SK-N-SH (cell line): ENCODE measurements at regions not wholly inside any gene's neighbourhood (a gene's known extent, or its start where the extent isn't known, plus 50 kb on each side); places are given as distances from the start of the nearest gene placed in this dataset.

Experiments used
- CTCF ChIA-PET: fragments of 300-600, 350-600 bp; formaldehyde crosslinking; extraction: SDS; loops from one replicate; lab custom pipeline; 2021; lab: Yijun Ruan, JAX
- POLR2A ChIA-PET: fragments of 350-600 bp; sonication (Branson Sonifier 250); formaldehyde crosslinking; extraction: SDS; loops from one replicate; lab custom pipeline; 2020; ENCODE audit warnings: antibody characterized with exemption, inconsistent platforms; lab: Yijun Ruan, JAX
- DNase-seq: peaks from one replicate; pipeline ENCODE4 v3.0.0; 2012
- H2AFZ ChIP-seq: fragments of 200-600 bp; sonication (generic); 2 replicates; pipeline ENCODE4 v1.8.1; 2016; ENCODE audit warnings: antibody characterized with exemption, mild to moderate bottlenecking, low read depth
- H3F3A ChIP-seq: fragments of 200-600 bp; sonication (generic); replicated peaks from 2 replicates; pipeline ENCODE3; 2016; ENCODE audit warnings: antibody characterized with exemption, mild to moderate bottlenecking; ENCODE audit not compliant: insufficient read depth
- H3K27ac ChIP-seq, 2 experiments: fragments of 200-500 bp in 1 of 2; fragments of 200-600 bp in 1 of 2; sonication (Bioruptor generic) in 1 of 2; sonication (generic), shearing (Covaris generic) in 1 of 2; 2 replicates each; pipeline versions ENCODE4 v1.5.1 to v1.6.1; 2014 to 2016; ENCODE audit warnings: low read depth in 2 of 2, inconsistent platforms in 1 of 2, low read length in 1 of 2, mild to moderate bottlenecking in 1 of 2, mixed read lengths in 1 of 2
- H3K27me3 ChIP-seq: fragments of 200-600 bp; sonication (generic), shearing (Covaris generic); 2 replicates; pipeline ENCODE4 v1.6.1; 2016; ENCODE audit warnings: mixed run types; ENCODE audit not compliant: insufficient read depth
- H3K36me3 ChIP-seq, 2 experiments: fragments of 200-500 bp in 1 of 2; fragments of 200-600 bp in 1 of 2; sonication (Bioruptor generic) in 1 of 2; sonication (generic) in 1 of 2; replicated peaks in 1 of 2; 2 replicates each; pipeline versions ENCODE3 to v1.5.1; 2014 to 2016; ENCODE audit warnings: low read length in 1 of 2, mild to moderate bottlenecking in 1 of 2; ENCODE audit not compliant: insufficient read depth in 2 of 2, control insufficient read depth in 1 of 2
- H3K4me1 ChIP-seq, 2 experiments: fragments of 200-500 bp in 1 of 2; fragments of 200-600 bp in 1 of 2; sonication (Bioruptor generic) in 1 of 2; sonication (generic), shearing (Covaris generic) in 1 of 2; 2 replicates each; pipeline versions ENCODE4 v1.5.1 to v1.6.1; 2014 to 2016; ENCODE audit warnings: low read depth in 1 of 2, low read length in 1 of 2, mixed run types in 1 of 2; ENCODE audit not compliant: insufficient read depth in 2 of 2, control insufficient read depth in 1 of 2
- H3K4me2 ChIP-seq: fragments of 200-600 bp; sonication (generic), shearing (Covaris generic); 2 replicates; pipeline ENCODE4 v1.6.1; 2017; ENCODE audit warnings: mixed run types
- H3K4me3 ChIP-seq, 2 experiments: fragments of 200-500 bp in 1 of 2; fragments of 200-600 bp in 1 of 2; sonication (Bioruptor generic) in 1 of 2; sonication (generic), shearing (Covaris generic) in 1 of 2; 2 replicates each; pipeline versions ENCODE4 v1.5.1 to v1.8.1; 2014 to 2016; ENCODE audit warnings: low read depth in 2 of 2, inconsistent platforms in 1 of 2, low read length in 1 of 2, mild to moderate bottlenecking in 1 of 2, mixed read lengths in 1 of 2, moderate library complexity in 1 of 2
- H3K79me2 ChIP-seq: fragments of 200-600 bp; sonication (generic); 2 replicates; pipeline ENCODE4 v1.8.1; 2017; ENCODE audit warnings: mild to moderate bottlenecking; ENCODE audit not compliant: insufficient read depth
- H3K9ac ChIP-seq: fragments of 200-600 bp; sonication (generic); 2 replicates; pipeline ENCODE4 v1.6.1; 2017; ENCODE audit warnings: mixed run types
- H3K9me2 ChIP-seq: fragments of 200-600 bp; sonication (generic); 2 replicates; pipeline ENCODE4 v1.6.1; 2017; ENCODE audit warnings: mixed run types
- H3K9me3 ChIP-seq: fragments of 200-600 bp; sonication (generic); 2 replicates; pipeline ENCODE4 v1.6.1; 2017; ENCODE audit warnings: mixed run types, mild to moderate bottlenecking, moderate library complexity
- H4K20me1 ChIP-seq: fragments of 200-600 bp; sonication (generic); 2 replicates; pipeline ENCODE4 v1.6.1; 2017; ENCODE audit warnings: mild to moderate bottlenecking, mixed run types; ENCODE audit not compliant: insufficient read depth
- CHD2 ChIP-seq: fragments of 150-350 bp; IDR thresholded peaks from 2 replicates; pipeline ENCODE4 v1.6.1; 2018; ENCODE audit warnings: low read length; ENCODE audit not compliant: partially characterized antibody
- EP300 ChIP-seq, 2 experiments: IDR thresholded peaks; 2 replicates each; pipeline versions ENCODE4 v1.4.0 to v1.6.1; 2012; ENCODE audit warnings: borderline replicate concordance in 1 of 2, low read depth in 1 of 2, low read length in 1 of 2
- EZH2phosphoT487 ChIP-seq: fragments of 200-600 bp; sonication (generic); IDR thresholded peaks from 2 replicates; pipeline ENCODE4 v1.6.1; 2017; ENCODE audit warnings: low read depth, mixed run types, mild to moderate bottlenecking, antibody characterized with exemption, moderate library complexity, borderline replicate concordance
- FOSL2 ChIP-seq: IDR thresholded peaks from 2 replicates; pipeline ENCODE4 v1.4.0; 2012; ENCODE audit warnings: low read depth, mild to moderate bottlenecking, moderate library complexity, borderline replicate concordance
- FOXJ3 ChIP-seq: sonication (generic); formaldehyde crosslinking; IDR thresholded peaks from 2 replicates; pipeline ENCODE4 v1.5.1; 2020; ENCODE audit warnings: mild to moderate bottlenecking, missing genetic modification reagents
- FOXM1 ChIP-seq: IDR thresholded peaks from 2 replicates; pipeline ENCODE4 v1.4.0; 2012; ENCODE audit warnings: low read depth, mild to moderate bottlenecking
- GABPA ChIP-seq: IDR thresholded peaks from 2 replicates; pipeline ENCODE4 v1.4.0; 2012; ENCODE audit warnings: low read depth, mild to moderate bottlenecking
- MAX ChIP-seq: IDR thresholded peaks from 2 replicates; pipeline ENCODE4 v1.4.0; 2012; ENCODE audit warnings: low read depth
- MEF2A ChIP-seq: IDR thresholded peaks from 2 replicates; pipeline ENCODE4 v1.4.0; 2012; ENCODE audit warnings: low read depth, borderline replicate concordance
- MXI1 ChIP-seq: IDR thresholded peaks from 2 replicates; pipeline ENCODE4 v1.6.1; 2012; ENCODE audit warnings: mild to moderate bottlenecking, low read depth, low read length, improper control_type of control experiment
- NRF1 ChIP-seq: IDR thresholded peaks from 2 replicates; pipeline ENCODE4 v1.6.1; 2012; ENCODE audit warnings: low read depth, mild to moderate bottlenecking, low read length
- POLR2AphosphoS5 ChIP-seq: IDR thresholded peaks from 2 replicates; pipeline ENCODE4 v1.6.1; 2012; ENCODE audit warnings: low read depth, low read length
- RAD21 ChIP-seq: IDR thresholded peaks from 2 replicates; pipeline ENCODE4 v1.6.1; 2012; ENCODE audit warnings: mild to moderate bottlenecking, low read length
- RCOR1 ChIP-seq: fragments of 150-350 bp; IDR thresholded peaks from 2 replicates; pipeline ENCODE4 v1.6.1; 2017; ENCODE audit warnings: antibody characterized with exemption, low read length
- RXRA ChIP-seq: IDR thresholded peaks from 2 replicates; pipeline ENCODE4 v1.4.0; 2012; ENCODE audit warnings: low read depth, mild to moderate bottlenecking, borderline replicate concordance
- SIN3A ChIP-seq: IDR thresholded peaks from 2 replicates; pipeline ENCODE4 v1.6.1; 2012; ENCODE audit warnings: low read depth, mild to moderate bottlenecking, low read length, moderate library complexity, borderline replicate concordance
- TEAD4 ChIP-seq: IDR thresholded peaks from 2 replicates; pipeline ENCODE4 v1.4.0; 2012; ENCODE audit warnings: mild to moderate bottlenecking, borderline replicate concordance; ENCODE audit not compliant: insufficient read depth
- YY1 ChIP-seq: IDR thresholded peaks from 2 replicates; pipeline ENCODE4 v1.4.0; 2012; ENCODE audit warnings: low read depth, mild to moderate bottlenecking
- WGBS: methylation state at CpG from one replicate; pipeline ENCODE4 v1.1.6; 2017; ENCODE audit warnings: low lambda C conversion rate; 5-methylcytosine and 5-hydroxymethylcytosine counted together
- TF ChIP-seq, protein P1 (sequence below): fragments of 150-350 bp; IDR thresholded peaks from 2 replicates; pipeline ENCODE4 v1.6.1; 2016; ENCODE audit warnings: mild to moderate bottlenecking, low read depth, low read length
- TF ChIP-seq, protein P2 (sequence below): fragments of 200-600 bp; sonication (generic); IDR thresholded peaks from 2 replicates; pipeline ENCODE4 v1.6.1; 2017; ENCODE audit warnings: antibody characterized with exemption, mild to moderate bottlenecking, moderate library complexity

DNA sequence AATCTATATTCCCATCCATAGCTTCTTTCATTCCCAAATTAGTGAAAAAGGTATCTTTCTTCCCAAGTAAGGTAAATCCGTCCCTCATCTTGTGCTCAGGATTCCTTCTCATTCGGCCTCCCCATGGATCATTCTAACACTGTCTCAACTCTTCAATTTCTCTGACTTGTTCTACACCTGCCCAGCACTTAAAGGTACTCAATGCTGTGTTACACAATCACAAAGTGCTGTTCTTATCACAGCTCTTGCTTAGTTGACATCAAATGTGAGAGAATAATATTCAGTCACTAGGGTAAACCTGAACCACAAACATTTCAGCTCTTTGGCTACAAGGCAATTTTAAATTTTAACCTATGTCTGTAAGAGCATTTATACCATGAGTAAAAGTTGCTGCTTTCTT is 94.8 kb downstream of the DIRAS3 start:
- H2AFZ ChIP-seq, result no peak overlapping the region
- POLR2A ChIA-PET, result no interaction called here

DNA sequence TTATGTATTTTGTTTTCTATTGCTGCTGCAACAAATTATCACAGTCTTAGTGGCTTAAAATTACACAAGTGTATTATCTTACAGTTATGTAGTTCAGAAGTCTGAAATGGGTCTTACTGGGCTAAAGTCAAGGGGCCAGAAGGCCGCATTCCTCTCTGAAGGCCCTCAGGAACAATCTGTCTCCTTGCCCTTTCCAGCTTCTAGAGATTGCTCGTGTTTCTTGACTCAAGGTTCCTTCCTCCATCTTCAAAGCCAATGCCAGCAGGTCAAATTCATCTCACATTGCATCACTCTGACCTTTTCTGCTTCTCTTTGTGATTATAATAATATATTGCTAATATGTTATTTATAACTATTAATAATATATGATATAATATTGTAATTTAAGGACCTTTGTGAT is 97.1 kb downstream of the DIRAS3 start:
- TF ChIP-seq SIN3A (no peak), EZH2phosphoT487 (no peak), YY1 (no peak), TEAD4 (no peak), NRF1 (no peak), CHD2 (no peak), RAD21 (no peak), MEF2A (no peak)
- TF ChIP-seq, all 33 proteins: peak for 0
- Histone ChIP-seq H3K4me2 (no peak overlapping the region), H3K9ac (no peak overlapping the region), H3F3A (peaks cover 6% of the 10 kb centered on the region), H3K9me2 (no peaks in the 10 kb centered on the region), H3K9me3 (no peaks in the 10 kb centered on the region), H3K79me2 (no peaks in the 10 kb centered on the region), H3K36me3 (no peaks in the 10 kb centered on the region), H3K4me1 (peaks cover 9 to 11% of the 10 kb centered on the region in 2 experiments; a peak in 3 of 4 replicates), H3K27ac (no peak overlapping the region), H3K27me3 (no peaks in the 10 kb centered on the region), H3K4me3 (no peak overlapping the region), H4K20me1 (no peaks in the 10 kb centered on the region), H2AFZ (no peak overlapping the region)
- ChIA-PET CTCF (no interaction called here), POLR2A (no interaction called here)
- 87% methylated on average over 2 of the region's 2 CpGs for WGBS
- DNase-seq, result no peak

More for the DNA sequence above, 94.8 kb downstream of the DIRAS3 start:
- WGBS, result 91% methylated on average over 2 of the region's 2 CpGs
- TF ChIP-seq CHD2 (no peak), POLR2AphosphoS5 (no peak), FOXM1 (no peak), FOXJ3 (no peak), RXRA (no peak), FOSL2 (no peak), MAX (no peak), GABPA (no peak), EP300 (IDR thresholded peaks at IDR 0.05; ENCODE audit: borderline replicate concordance in 1 of 2, low read depth in 1 of 2, low read length in 1 of 2) (no peak), TEAD4 (no peak), RAD21 (no peak), MXI1 (no peak), RCOR1 (no peak)
- TF ChIP-seq, protein P1, sequence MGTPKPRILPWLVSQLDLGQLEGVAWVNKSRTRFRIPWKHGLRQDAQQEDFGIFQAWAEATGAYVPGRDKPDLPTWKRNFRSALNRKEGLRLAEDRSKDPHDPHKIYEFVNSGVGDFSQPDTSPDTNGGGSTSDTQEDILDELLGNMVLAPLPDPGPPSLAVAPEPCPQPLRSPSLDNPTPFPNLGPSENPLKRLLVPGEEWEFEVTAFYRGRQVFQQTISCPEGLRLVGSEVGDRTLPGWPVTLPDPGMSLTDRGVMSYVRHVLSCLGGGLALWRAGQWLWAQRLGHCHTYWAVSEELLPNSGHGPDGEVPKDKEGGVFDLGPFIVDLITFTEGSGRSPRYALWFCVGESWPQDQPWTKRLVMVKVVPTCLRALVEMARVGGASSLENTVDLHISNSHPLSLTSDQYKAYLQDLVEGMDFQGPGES, result no peak
- TF ChIP-seq, protein P2, sequence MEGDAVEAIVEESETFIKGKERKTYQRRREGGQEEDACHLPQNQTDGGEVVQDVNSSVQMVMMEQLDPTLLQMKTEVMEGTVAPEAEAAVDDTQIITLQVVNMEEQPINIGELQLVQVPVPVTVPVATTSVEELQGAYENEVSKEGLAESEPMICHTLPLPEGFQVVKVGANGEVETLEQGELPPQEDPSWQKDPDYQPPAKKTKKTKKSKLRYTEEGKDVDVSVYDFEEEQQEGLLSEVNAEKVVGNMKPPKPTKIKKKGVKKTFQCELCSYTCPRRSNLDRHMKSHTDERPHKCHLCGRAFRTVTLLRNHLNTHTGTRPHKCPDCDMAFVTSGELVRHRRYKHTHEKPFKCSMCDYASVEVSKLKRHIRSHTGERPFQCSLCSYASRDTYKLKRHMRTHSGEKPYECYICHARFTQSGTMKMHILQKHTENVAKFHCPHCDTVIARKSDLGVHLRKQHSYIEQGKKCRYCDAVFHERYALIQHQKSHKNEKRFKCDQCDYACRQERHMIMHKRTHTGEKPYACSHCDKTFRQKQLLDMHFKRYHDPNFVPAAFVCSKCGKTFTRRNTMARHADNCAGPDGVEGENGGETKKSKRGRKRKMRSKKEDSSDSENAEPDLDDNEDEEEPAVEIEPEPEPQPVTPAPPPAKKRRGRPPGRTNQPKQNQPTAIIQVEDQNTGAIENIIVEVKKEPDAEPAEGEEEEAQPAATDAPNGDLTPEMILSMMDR, result no peak
- H3K4me3 ChIP-seq, result no peak overlapping the region
- H3K9ac ChIP-seq, result no peak overlapping the region
- peaks cover 0 to 11% of the 10 kb centered on the region in 2 experiments; a peak in 2 of 4 replicates for H3K4me1 ChIP-seq
- H3K9me2 ChIP-seq, result no peaks in the 10 kb centered on the region
- no peaks in the 10 kb centered on the region for H3F3A ChIP-seq
- no peaks in the 10 kb centered on the region for H3K27me3 ChIP-seq
- no peaks in the 10 kb centered on the region for H3K79me2 ChIP-seq
- H4K20me1 ChIP-seq, result no peaks in the 10 kb centered on the region
- DNase-seq, result no peak
- no peak overlapping the region for H3K27ac ChIP-seq
- H3K4me2 ChIP-seq, result no peak overlapping the region
- H3K9me3 ChIP-seq, result no peaks in the 10 kb centered on the region
- CTCF ChIA-PET, result interaction anchor here (1.6 to 2.4 kb wide), 2 partner anchors 102 to 195 kb away, joined by 4 to 7 read pairs; no protein-coding TSS in a partner anchor
- no peaks in the 10 kb centered on the region for H3K36me3 ChIP-seq
